Head of caudate nucleus (tissue), 42 donors: ENCODE measurements at regions not wholly inside any gene's neighbourhood (a gene's known extent, or its start where the extent isn't known, plus 50 kb on each side); places are given as distances from the start of the nearest gene placed in this dataset.
"Not testable (repeated sequence)": the region's sequence is repeated elsewhere in the genome, so short reads cannot be mapped to it uniquely, and the experiment has no call there.

ENCODE experiments used
- DNase-seq, 42 donors: peaks; one replicate each; pipeline versions ENCODE4 v3.0.0 to v3.0.0-alpha.2; 2020 to 2021; ENCODE audit warnings: mixed read lengths in 7 of 42
- intact Hi-C: fragments of 100-400 bp; cut with DNase I; formaldehyde crosslinking; loops from one replicate; pipeline ENCODE4 v1.15.0; 2022

DNA sequence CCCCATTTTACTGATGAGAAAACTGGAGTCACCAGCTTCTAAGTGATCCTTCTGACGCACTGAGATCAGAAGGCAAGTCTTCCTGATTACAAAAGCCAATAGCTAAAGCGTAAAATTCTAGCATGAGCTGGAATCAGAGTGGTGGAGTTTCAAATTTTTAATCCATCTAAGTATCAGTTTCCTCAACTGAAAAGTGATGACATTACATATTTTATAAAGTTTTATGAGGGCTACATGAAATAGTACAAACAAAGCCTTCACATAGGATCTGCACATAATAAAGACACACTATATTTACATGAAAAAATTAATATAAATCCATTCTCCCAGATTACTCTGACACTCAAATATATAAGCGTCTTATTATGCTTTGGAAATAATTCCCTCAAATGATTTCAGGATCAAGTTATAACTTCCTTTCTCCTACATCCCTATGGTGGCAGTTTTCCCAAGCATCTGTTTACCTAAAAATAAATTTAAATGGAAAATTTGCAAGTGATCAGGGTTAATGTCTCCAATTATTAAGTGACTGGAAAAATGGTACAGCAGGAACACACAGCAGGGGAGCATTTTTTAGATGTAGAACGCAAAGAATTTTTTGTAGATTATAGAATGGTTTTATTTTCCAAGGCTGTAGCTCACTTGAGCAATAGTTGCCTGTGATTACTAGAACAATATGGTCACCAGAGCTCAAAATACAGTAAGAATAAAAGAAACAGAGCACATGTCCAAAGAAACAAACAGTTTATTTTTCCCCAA, 490.4 kb upstream of the C1orf87 start:
- no peak for DNase-seq
- intact Hi-C loops = no loop called here

DNA sequence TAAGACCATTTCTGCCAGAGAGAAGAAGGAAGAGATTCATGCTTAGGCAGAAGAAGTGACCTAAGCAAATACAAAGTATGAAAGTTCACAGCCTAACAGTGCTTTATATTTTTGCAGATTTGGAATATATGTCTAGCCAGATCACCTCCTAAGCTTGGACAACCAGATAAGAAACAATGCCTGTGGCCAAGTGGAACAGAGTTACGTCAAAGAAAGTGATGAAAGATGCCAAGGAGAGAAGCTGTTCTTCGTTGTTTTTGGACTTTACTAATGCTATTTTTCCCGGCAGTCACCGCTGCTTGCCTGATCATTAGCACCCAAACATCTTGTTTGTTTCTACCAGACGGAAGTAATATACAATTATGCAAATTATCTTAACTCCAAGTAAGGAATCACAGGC, 489.2 kb upstream of the C1orf87 start:
- DNase-seq = no peak
- intact Hi-C loops = no loop called here

DNA sequence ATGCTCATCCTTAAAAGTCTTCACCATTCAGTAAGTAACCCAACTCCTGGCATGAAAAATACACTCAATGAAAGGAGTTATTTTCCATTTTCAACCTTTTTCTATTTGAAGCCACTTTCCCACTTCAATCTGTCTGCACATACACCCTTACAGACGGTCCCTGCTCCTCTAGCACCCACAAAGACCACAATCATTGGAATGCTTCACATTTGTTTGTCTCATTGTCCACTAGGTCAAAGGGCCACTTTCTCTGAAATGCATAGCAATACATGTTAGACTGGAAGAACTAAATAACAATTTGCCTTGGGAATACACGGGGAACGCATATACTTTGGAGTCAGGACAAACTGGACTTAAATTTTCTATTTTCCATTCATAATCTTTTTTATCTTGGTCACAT, 487.1 kb upstream of the C1orf87 start:
- no peak for DNase-seq
- intact Hi-C loops = no loop called here

DNA sequence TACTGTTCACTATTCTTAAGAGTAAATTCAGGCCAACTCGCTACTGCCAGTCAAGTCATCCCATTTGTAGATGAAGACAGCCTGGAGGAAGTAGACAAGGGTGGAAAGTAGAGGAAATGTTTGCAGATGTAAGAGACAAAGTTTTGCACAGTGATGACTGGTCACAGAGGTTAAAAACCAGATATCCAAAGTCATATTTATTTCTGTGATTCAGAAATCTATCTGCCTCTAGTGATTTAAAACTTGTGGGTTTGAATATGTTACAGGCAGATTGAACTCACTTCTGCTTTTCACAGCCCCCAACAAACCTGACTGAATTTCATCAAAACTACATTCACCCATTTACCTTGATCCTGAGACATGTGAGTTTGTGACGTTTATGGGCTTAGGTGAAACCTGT, 484.7 kb upstream of the C1orf87 start:
- intact Hi-C loops = no loop called here
- no peak for DNase-seq

DNA sequence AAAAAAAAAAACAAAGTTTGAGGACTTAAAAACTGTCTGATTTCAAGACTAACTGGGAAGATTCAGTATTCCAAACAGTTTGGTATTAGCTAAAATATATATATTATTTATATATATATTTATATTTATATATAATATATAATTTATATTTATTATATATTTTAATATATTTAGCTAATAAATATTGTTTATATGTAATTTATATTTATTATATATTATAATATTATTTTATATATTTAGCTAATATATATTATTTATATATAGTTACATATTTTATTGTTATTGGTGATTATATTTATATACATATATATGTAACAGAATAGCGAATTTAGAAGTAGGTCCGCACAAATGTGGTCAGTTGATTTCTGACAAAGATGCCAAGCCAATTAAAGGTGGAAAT, 480.2 kb upstream of the C1orf87 start:
- intact Hi-C loops = no loop called here
- DNase-seq = no peak

DNA sequence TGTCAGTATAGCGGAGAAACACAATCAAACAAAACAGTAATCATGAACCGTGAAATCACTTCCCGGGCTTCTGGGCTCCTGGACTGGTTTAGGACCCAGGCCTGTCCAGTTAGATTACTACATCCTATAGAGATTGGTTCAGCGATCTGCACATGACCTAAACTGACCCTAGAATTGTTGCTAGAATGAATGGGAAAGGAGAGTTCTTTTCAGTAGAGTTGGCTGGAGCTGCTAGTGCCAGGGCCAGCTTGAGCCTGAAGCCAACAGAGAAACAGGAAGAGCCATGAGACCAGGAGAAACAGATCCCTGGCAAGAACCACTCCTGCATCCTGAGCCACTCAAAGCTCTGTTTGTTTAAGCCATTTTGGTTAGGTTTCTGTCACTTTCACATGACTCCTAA, 474.3 kb upstream of the C1orf87 start:
- intact Hi-C loops = no loop called here
- peak in 14 of 42 donors; percentile 5 to 40 (median 14) for DNase-seq

DNA sequence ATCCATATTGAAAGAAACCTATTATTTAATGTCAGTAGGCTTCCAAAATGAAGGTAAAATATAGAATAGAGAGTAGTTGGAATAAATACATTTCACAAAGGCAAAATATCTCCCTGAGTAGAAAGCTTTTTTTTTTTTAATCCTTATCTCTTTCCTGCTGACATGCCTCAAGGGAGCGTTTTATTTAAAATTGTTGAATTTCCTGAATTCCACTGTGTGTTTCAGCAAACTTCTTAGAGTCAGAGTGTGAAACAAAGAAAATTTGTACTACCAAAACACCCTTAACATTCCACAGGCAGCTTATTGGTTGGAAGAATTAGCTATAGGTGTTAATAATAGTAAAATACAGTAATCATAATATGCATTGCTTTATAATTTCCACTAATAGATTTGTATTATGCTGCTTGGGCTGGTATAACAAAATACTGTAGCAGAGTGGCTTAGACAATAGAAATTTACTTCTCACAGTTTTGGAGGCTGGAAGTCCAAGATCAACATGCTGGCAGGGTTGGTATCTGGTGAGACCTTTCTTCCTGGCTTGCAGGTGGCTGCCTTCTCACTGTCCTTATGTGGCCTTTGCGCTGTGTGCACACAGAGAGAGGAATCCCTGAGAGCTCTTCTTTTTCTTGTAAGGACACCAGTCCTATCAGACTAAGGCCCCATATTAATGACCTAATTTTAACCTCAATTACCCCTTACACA, 468.4 kb upstream of the C1orf87 start:
- no peak for DNase-seq
- intact Hi-C loops = no loop called here

DNA sequence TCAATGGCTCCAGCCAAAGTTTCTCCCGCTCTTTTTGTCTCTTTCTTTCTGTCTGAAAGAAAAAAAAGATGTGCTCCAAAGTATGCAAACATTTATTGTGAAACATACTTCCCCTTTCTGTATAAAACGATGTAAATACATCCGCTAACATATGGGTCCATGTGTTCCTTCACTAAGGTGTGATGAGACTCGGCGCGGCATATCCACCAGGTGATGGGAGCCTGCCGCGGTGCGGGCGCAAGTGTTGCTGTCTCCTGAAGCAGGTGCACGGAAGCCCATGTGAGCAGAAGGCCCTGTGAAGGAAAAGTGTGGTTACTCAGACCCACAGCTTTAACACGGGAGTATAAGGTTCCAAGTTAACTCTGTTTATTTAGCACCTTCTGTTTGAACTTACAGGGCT, 466.6 kb upstream of the C1orf87 start:
- intact Hi-C loops = no loop called here
- no peak for DNase-seq

DNA sequence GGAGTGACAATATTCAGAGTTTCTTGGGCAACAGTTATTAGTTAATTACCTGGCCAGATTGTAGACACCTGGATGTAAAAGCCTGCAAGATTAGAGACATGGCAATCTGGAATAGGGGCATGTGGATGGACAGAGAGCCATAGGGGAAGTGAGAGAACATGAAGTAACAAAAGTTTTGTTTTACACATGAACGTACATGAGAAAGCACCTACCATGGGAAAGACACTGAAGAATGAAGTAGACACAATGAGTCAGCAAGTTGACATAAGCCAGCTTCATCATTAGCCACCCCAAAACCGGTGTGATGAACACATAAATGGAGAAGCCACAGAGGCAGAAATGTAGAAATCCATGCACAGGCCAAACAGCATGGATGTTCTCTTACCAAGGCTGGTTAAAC, 462.1 kb upstream of the C1orf87 start:
- intact Hi-C loops = no loop called here
- DNase-seq = no peak

DNA sequence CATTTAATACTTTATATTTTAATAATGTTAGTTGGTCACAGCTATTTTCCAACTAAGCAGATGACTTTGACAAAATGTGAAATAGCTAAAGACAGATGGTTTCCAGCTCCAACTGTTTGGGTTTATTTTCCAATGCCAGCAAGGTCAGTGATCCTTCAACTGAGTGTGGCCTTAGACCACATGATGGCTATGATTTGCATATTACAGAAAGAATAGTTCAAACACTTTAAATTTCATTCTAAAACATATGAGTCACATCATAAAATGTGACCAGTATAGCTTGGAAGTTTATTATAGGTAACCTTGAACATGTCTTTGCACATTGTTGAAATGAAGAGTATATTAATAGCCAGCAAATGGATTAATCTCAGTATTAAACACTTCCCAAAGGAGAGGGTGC, 454.0 kb upstream of the C1orf87 start:
- DNase-seq = no peak
- intact Hi-C loops = no loop called here

DNA sequence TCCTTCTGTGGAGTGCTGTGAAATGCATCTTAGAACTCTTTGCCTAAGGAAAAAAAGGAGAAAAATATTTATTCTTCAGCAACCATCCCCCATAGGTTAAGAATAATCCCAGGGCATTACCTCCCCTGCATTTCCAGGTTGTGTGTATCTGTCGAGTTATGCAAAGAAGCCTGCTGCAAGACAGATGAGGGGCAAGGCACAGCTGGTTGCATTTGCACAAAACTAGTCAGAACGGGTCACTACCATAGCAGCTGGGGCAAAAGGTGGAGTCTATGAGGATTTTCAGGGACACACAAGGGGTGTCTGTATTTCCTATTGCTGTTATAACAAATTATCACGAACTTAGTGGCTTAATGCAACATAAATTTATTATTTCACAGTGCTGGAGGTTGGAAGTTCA, 443.4 kb upstream of the C1orf87 start:
- intact Hi-C loops = no loop called here
- no peak for DNase-seq

DNA sequence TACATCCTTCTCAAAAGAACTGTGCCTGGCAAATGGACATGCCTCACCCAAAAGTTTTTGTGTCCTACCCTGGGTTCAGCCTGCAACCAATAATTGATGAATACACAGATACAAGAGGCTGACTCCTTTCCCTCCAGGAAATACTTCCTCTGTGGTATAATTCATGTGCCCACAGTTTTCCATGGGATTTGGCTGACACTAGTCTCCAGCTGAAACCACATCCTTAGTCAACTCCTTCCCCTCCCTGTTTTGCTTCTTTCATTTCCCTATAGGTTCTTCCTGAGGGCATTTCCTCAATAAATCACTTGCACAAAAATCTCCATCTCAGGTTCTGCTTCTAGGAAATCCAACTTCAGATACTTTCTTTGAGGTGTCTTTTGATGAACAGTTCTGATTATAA, 436.6 kb upstream of the C1orf87 start:
- intact Hi-C loops = no loop called here
- DNase-seq = no peak

DNA sequence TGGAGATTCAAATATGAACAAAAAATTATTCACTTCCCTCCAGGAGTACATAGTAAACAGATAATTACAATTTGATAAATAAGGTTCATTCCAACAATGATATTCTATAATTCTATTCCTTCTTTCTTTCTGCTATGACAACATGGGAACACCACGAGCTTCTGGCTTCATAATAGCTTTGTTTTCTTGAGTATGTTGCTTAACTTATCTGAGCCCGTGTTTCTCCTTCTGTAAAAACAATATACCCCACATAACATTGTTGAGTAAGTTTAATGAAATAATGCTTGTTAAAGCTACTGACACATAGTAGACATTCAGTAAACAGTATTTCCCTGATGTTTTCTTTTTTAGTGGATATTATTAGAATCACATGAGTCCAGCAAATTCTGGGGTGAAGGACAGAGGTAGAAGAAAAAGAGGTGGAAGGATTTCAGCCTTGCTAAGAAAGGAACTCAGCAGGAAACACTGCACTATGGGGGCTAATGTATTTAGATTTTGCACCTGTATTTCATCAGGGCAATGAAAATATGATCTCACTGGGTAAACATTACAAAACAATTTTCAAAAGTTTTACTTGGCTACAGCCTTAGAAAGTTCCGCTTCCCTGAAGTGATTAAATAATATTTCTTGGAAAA, 430.8 kb upstream of the C1orf87 start:
- DNase-seq = no peak
- intact Hi-C loops = no loop called here

DNA sequence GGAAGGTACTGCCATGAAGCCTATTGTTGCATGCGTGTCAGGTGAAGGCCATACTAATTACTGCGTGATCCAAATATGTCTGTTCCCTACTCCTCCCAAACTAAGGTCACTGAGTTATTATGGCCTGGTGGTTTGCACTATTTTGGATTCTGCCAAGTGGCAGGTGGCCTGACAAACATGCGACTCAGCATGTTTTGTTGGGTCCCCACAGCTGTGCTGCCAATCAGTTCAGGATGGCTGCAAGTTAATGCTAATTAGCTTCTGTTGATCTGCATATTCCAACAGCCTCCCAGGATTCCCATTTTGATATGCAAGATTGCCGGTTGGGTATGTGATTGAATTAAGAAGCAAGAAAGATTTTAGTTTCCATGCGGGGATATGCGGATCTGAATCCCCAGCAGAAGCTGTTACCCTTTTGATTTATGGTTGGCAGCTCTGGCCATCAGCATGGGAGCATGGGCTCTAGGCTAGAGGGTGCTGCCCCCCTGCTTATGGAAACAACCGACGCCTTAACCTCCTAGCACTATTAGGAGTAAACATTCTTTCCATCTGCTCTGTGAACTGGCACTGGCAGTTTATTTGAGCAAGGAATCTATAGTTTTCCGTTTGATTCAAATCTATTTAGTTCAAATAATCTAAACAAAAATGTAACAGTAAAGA, 429.8 kb upstream of the C1orf87 start:
- no peak for DNase-seq
- intact Hi-C loops = no loop called here

DNA sequence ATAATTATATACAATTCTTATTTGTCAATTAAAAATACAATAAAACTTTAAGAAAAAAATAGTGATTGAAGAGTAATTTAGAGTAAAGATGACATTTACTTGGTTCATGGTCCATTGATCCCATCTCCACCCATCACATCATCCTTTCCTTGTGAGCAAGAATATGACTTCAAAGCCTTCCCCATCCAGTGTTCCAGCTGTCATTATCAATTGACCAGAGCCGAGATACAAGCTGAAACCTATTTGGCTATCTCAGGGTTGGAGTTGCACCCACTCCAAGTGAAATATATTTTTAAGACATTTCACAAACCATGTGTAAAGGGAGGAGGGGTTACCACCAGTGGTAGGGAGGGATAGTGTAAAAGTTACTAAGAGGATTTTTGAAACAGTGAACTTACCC, 428.9 kb upstream of the C1orf87 start:
- intact Hi-C loops = no loop called here
- DNase-seq = no peak

DNA sequence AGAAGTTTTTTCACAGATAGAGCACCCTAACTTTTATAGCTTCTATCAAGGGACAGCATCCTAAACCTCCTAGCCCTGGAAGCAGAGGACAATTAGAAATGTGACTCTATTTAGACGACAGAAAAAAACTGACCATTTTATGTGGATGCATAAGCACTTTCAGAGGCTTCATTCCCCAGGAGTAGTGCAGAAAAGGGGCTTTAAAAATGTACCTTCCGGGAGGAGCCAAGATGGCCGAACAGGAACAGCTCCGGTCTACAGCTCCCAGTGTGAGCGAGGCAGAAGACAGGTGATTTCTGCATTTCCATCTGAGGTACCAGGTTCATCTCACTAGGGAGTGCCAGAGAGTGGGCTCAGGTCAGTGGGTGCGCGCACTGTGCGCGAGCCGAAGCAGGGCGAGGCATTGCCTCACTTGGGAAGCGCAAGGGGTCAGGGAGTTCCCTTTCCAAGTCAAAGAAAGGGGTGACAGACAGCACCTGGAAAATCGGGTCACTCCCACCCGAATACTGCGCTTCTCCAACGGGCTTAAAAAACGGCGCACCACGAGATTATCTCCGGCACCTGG, 416.4 kb upstream of the C1orf87 start:
- intact Hi-C loops, DNase-seq: not testable (repeated sequence)

DNA sequence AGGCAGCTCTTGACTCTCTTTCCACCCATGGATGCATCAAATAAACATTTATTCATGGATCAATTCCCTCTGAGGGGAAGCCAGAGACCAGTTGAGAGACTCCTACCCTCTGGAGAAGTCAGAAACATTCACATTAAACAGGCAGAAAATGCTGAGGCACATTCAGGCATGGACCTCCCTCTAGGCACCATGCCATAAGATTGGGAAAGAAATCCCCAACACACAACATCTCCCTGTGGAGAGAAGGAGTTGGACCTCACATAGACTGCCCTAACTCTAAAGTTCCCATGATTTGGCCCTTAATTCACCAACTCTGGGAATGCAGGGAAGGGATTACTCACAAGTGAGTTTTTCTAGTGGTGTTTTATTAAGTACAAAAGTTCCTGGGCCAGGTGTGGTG, 415.3 kb upstream of the C1orf87 start:
- intact Hi-C loops = no loop called here
- no peak for DNase-seq

DNA sequence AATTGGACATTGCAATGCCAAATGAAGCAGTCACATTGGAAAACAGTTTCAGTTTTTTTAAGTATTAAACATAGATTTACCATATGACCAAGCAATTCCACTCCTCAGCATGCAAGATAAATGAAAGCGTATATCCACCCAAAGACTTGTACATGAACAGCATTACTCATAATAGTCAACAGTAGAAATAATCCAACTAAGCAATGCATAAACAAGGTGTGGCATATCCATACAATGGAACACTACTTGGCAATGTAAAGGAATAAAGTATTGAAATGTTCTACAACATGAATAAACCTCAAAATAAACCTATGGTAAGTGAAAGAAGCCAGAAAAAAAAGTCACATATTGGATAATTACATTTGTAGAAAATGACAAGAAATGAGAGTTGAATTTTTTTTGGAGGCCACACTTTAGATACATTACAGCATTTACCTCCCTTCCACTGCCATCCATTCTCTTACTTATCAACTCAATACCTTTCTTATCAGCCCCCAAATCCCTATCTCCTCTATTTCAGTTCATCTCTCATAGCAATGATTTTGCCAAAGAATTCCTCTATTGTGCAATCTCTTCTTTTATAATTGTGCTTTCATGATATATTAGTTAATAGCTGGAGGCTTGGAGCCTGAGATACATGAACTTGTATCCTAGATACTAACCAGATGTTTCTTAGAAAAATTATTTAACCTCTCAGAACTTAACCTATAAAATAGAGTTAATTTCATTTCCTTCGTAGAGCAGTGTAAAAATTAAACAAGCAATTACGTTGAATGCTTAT, 414.2 kb upstream of the C1orf87 start:
- no peak for DNase-seq
- intact Hi-C loops = no loop called here

DNA sequence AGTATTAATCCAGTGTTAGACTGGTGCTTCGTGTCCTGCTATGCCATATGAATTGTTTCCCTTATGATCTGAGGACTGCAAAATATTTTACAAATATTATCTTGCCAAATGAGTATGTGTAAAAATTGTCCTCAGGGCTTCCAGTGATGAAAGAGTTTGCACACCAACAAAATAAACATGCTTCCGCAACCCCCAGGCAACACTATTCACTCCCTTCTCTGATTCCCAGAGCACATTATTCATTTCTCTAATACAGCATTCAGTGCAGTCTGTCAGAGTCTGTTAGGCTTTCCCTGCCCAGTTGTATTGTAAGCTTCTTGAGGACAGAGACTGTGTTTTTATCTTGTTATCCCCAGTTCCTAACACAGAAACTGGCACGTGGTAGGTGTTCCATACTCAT, 409.9 kb upstream of the C1orf87 start:
- intact Hi-C loops = no loop called here
- no peak for DNase-seq
